Stimulated activated CD8-positive, alpha-beta memory T cell treated with anti-CD3 and anti-CD28 coated beads, Interleukin-4, amount 100 ng/mL, for 48 hours (primary cell): ENCODE measurements at regions not wholly inside any gene's neighbourhood (a gene's known extent, or its start where the extent isn't known, plus 50 kb on each side); places are given as distances from the start of the nearest gene placed in this dataset.

Source experiments
- DNase-seq: peaks from one replicate; pipeline ENCODE4 v3.0.0-alpha.2; 2020

GRCh38 chr18:49656073-49656692, 94.3 kb downstream of the LIPG start:
- DNase-seq = no peak

DNA sequence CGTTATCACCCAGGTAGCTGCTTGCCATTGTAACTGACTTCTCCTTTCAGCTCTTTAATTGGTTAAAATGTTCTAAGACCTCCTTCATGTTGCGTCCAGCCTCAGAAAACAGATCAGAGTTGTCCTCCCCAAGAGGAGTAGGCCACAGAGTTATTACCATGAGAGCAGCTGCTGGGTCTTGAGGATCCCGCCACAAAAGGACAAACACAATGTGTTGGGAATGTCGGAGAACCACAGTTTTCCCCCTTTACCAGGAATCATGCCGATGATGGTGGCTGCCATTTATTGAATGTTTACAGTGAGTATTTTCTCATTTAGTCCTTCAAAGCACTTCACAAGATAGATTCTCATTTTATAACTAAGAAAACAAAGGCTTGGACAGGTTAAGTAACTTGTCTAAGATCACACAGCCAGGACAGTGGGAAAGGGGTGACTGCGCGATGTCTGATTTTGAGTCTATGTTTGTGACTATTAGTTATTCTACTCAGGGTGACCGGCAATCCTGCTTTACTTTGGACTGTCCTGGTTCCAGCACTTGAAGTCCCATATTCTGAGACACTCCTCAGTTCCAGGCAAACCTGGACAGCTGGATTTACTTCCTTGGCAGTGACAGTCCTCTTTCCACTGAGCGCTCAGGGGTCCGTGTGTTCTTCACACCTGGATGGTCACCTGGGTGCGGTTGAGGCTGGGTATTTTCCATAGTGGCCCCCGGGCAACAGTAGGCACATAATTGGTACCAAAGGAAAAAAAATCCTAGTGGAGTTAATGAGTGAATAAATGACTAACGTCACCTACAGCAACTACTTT, 93.6 kb downstream of the LIPG start:
- DNase-seq = no peak

- DNase-seq = no peak
Measured at GRCh38 chr18:49654347-49654746, 92.5 kb downstream of the LIPG start.

GRCh38 chr18:49652881-49653724, 91.2 kb downstream of the LIPG start:
- no peak for DNase-seq

DNA sequence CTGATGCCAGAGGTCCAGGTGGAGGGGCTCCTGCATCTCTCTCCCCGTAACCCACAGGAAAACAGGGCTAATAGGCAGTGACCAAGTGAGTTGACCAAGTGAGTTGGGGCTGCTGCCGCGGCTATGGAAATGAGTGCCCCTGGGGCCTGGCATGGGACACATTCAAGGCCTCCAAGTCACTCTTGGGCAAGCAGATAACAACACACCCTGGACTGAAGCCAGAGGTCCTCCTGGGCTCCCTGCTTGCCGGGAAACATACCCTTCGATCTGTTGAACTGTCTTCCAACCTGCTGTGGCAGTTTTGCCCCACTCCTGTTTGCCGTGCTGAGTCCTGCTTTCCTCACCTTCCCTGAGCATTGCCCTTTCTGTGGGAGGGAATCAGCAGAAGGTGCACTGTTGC, 89.2 kb downstream of the LIPG start:
- no peak for DNase-seq

- no peak for DNase-seq
Measured at GRCh38 chr18:49650426-49650891, 88.6 kb downstream of the LIPG start.

- DNase-seq = no peak
Measured at GRCh38 chr18:49648811-49649210, 87.0 kb downstream of the LIPG start.
